ENCODE measurements at regions not wholly inside any gene's neighbourhood (a gene's known extent, or its start where the extent isn't known, plus 50 kb on each side); places are given as distances from the start of the nearest gene placed in this dataset.

- TF ChIP-seq POLR2A (IDR thresholded peaks at IDR 0.05) = no peak
- no peak for TF ChIP-seq CTCF (IDR thresholded peaks at IDR 0.05)
Observed at GRCh38 chr21:26766826-26767325, 78.3 kb downstream of the ADAMTS1 start.
